Mesothelial cell of epicardium (in vitro differentiated cells): ENCODE measurements at regions not wholly inside any gene's neighbourhood (a gene's known extent, or its start where the extent isn't known, plus 50 kb on each side); places are given as distances from the start of the nearest gene placed in this dataset.

Source experiments
- DNase-seq, 2 experiments: peaks; one replicate each; pipeline ENCODE4 v3.0.0; 2021; ENCODE audit warnings: low spot score in 2 of 2; ENCODE audit not compliant: unreplicated experiment in 2 of 2
- H3K27ac Mint-ChIP-seq: 2 replicates; pipeline ENCODE4 v1.8.0; 2021; ENCODE audit warnings: mixed read lengths
- H3K27me3 Mint-ChIP-seq: 2 replicates; pipeline ENCODE4 v1.8.0; 2021; ENCODE audit warnings: low read depth, mixed read lengths
- H3K36me3 Mint-ChIP-seq: 2 replicates; pipeline ENCODE4 v1.8.0; 2021; ENCODE audit warnings: mixed read lengths
- H3K4me1 Mint-ChIP-seq: 2 replicates; pipeline ENCODE4 v1.8.0; 2021; ENCODE audit warnings: mixed read lengths
- H3K4me3 Mint-ChIP-seq: 2 replicates; pipeline ENCODE4 v1.8.0; 2021; ENCODE audit warnings: mild to moderate bottlenecking, moderate library complexity, mixed read lengths
- H3K9me3 Mint-ChIP-seq: 2 replicates; pipeline ENCODE4 v1.8.0; 2021; ENCODE audit warnings: mixed read lengths
- CTCF ChIP-seq: fragments of 200-600 bp; sonication (generic); IDR thresholded peaks from one replicate; pipeline ENCODE4 v1.5.0; 2021; ENCODE audit warnings: antibody characterized with exemption; ENCODE audit not compliant: unreplicated experiment

- H3K27me3 Mint-ChIP-seq, result no peaks in the 10 kb centered on the region
- peaks cover 16% of the 10 kb centered on the region for H3K4me1 Mint-ChIP-seq
- DNase-seq, result no peak
- H3K9me3 Mint-ChIP-seq, result peaks cover 5% of the 10 kb centered on the region
- H3K27ac Mint-ChIP-seq, result no peak overlapping the region
- peaks cover 3% of the 10 kb centered on the region for H3K36me3 Mint-ChIP-seq
- H3K4me3 Mint-ChIP-seq, result no peak overlapping the region
- no peak for TF ChIP-seq CTCF
These were observed 706.3 kb upstream of the WWC1 start for GRCh38 chr5:167585184-167585583.

- peaks cover 5% of the 10 kb centered on the region for H3K9me3 Mint-ChIP-seq
- H3K27me3 Mint-ChIP-seq, result no peaks in the 10 kb centered on the region
- H3K4me1 Mint-ChIP-seq, result peaks cover 13% of the 10 kb centered on the region
- no peak overlapping the region for H3K4me3 Mint-ChIP-seq
- TF ChIP-seq CTCF, result peak; percentile 28
- peaks cover 3% of the 10 kb centered on the region for H3K36me3 Mint-ChIP-seq
- no peak for DNase-seq
- no peak overlapping the region for H3K27ac Mint-ChIP-seq
These were observed 703.5 kb upstream of the WWC1 start for GRCh38 chr5:167587772-167588437.

- peaks cover 26% of the 10 kb centered on the region for H3K4me1 Mint-ChIP-seq
- DNase-seq, result no peak
- no peaks in the 10 kb centered on the region for H3K9me3 Mint-ChIP-seq
- no peak overlapping the region for H3K27ac Mint-ChIP-seq
- H3K36me3 Mint-ChIP-seq, result no peaks in the 10 kb centered on the region
- no peak for TF ChIP-seq CTCF
- H3K4me3 Mint-ChIP-seq, result no peak overlapping the region
- H3K27me3 Mint-ChIP-seq, result no peaks in the 10 kb centered on the region
These were observed 699.3 kb upstream of the WWC1 start for GRCh38 chr5:167592114-167592513.

- Mint-ChIP-seq H3K4me3 (no peak overlapping the region), H3K27ac (peak overlapping the region; percentile 3), H3K36me3 (no peaks in the 10 kb centered on the region), H3K4me1 (peaks cover 27% of the 10 kb centered on the region), H3K27me3 (no peaks in the 10 kb centered on the region), H3K9me3 (no peaks in the 10 kb centered on the region)
- no peak for TF ChIP-seq CTCF
- DNase-seq, result no peak
These were observed 698.0 kb upstream of the WWC1 start for GRCh38 chr5:167593329-167594060.

GRCh38 chr5:167594061-167594435 lies 697.4 kb upstream of the WWC1 start:
- no peaks in the 10 kb centered on the region for H3K36me3 Mint-ChIP-seq
- TF ChIP-seq CTCF, result no peak
- no peaks in the 10 kb centered on the region for H3K9me3 Mint-ChIP-seq
- H3K4me3 Mint-ChIP-seq, result no peak overlapping the region
- peaks cover 33% of the 10 kb centered on the region for H3K4me1 Mint-ChIP-seq
- no peaks in the 10 kb centered on the region for H3K27me3 Mint-ChIP-seq
- H3K27ac Mint-ChIP-seq, result no peak overlapping the region
- DNase-seq, result no peak
